ENCODE measurements at regions not wholly inside any gene's neighbourhood (a gene's known extent, or its start where the extent isn't known, plus 50 kb on each side); places are given as distances from the start of the nearest gene placed in this dataset.

DNA sequence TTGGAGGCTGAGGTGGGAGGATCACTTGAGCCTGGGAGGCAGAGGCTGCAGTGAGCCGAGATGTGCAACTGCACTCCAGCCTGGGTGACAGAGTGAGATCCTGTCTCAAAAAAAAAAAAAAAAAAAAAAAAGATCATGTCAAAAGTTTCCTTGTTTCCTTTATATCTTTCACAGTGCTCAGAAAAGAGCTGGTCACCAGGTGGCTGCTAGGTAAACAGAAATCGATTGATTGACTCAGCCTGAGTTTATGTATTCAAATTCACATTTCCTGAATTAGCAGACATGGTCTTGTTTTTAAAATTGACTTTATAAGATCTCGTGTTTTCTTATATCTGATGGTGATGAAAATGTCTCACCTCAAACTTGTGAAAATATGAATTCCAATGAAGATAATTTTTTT is 261.8 kb upstream of the FANCL start:
- TF ChIP-seq YY1 (IDR thresholded peaks at IDR 0.05; ENCODE audit: insufficient read depth, insufficient read length): no peak
- TF ChIP-seq SUZ12 (IDR thresholded peaks at IDR 0.05; ENCODE audit: extremely low read depth, insufficient read depth, insufficient read length): no peak
- TF ChIP-seq ZNF274 (IDR thresholded peaks at IDR 0.05; ENCODE audit: low read depth, low read length): no peak
